ENCODE measurements at regions not wholly inside any gene's neighbourhood (a gene's known extent, or its start where the extent isn't known, plus 50 kb on each side); places are given as distances from the start of the nearest gene placed in this dataset.
"Not testable (repeated sequence)": the region's sequence is repeated elsewhere in the genome, so short reads cannot be mapped to it uniquely, and the experiment has no call there.

DNA sequence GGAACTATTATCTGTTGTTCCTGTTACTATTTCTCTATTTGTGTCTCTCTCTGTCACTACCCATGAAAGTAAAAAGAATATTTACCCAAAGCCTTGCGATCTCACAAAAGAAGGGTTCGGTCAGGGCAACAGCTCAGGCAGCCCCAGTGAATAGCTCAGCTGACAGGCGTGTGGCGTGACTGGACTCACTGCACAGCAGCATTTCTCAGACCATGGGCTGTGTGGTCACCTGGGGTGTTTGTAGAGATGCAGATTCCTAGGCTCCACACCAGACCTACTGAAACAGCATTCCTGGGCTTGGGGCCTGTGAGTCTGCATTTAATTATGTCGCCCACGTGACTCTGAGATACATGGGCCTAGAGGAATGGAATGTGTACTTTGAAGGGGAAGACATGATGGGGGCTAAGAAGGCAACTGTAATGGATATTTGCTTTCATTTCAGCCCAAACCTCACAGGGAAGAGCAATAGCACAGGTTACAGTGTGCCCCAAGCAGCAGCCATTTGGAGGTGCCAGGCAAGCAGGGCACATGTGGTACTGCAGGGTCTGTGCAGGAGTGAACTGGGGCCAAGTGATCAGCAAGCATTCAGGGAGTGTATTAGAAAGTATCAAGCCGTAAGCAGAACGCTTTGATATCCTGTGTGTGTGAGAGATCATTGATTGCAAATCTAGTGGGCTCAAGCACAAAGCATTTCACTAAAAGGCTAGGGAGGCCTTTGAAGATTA, 90.4 kb upstream of the RBMS1 start:
- no peak overlapping the region for H3K4me3 ChIP-seq (ENCODE audit: low read length)
- peak; percentile 22 for DNase-seq (ENCODE audit: low read depth)
- TF ChIP-seq, protein P1, sequence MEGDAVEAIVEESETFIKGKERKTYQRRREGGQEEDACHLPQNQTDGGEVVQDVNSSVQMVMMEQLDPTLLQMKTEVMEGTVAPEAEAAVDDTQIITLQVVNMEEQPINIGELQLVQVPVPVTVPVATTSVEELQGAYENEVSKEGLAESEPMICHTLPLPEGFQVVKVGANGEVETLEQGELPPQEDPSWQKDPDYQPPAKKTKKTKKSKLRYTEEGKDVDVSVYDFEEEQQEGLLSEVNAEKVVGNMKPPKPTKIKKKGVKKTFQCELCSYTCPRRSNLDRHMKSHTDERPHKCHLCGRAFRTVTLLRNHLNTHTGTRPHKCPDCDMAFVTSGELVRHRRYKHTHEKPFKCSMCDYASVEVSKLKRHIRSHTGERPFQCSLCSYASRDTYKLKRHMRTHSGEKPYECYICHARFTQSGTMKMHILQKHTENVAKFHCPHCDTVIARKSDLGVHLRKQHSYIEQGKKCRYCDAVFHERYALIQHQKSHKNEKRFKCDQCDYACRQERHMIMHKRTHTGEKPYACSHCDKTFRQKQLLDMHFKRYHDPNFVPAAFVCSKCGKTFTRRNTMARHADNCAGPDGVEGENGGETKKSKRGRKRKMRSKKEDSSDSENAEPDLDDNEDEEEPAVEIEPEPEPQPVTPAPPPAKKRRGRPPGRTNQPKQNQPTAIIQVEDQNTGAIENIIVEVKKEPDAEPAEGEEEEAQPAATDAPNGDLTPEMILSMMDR (conservative IDR thresholded peaks at IDR 0.05; ENCODE audit: low read length), result no peak

DNA sequence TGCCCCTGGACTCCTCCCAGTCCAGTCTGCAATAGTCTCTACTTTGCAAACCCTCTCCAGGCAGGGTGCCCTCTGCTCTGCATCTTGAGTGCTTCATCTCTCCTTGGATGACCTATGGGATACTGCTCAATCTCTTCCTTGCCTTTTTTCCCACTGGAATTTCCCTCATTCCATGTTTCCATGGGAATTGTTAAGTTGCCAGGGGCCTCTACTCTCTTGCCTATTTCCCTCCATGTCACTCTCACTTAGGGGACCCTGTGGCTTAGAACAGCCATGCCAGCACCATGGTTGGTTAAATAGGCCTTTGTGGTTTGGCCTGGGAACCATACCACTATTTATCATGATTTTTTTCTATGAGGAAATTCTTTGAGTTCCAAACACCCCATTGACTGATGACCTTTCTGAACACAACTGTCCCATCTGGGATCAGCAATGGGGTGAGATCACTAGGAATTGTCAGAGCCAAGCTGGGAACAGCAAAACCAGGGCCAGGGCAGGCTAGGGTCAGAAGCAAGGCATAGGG, 91.4 kb upstream of the RBMS1 start:
- no peak overlapping the region for H3K4me3 ChIP-seq (ENCODE audit: low read length)
- TF ChIP-seq, protein P1 (conservative IDR thresholded peaks at IDR 0.05; ENCODE audit: low read length), result no peak
- peak; percentile 97 for DNase-seq (ENCODE audit: low read depth)

DNA sequence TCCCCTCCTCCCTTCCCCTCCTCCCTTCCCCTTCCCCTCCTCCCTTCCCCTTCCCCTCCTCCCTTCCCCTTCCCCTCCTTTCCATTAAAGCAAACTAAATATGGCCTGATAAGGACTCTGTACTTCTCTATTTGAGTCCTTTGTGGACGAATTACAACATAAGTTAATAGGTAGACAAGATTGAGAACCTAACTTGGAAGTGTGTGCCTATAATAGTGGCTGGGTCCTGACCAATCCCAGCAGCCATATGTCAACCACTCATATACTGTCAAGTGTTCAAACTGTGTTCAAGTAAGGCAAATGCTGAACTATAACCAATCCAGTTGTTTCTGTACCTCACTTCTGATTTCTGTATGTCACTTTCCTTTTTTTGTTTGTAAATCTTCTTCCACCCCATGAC, 97.1 kb upstream of the RBMS1 start:
- TF ChIP-seq, protein P1 (conservative IDR thresholded peaks at IDR 0.05; ENCODE audit: low read length), result no peak
- DNase-seq (ENCODE audit: low read depth), result no peak
- H3K4me3 ChIP-seq (ENCODE audit: low read length), result no peak overlapping the region

DNA sequence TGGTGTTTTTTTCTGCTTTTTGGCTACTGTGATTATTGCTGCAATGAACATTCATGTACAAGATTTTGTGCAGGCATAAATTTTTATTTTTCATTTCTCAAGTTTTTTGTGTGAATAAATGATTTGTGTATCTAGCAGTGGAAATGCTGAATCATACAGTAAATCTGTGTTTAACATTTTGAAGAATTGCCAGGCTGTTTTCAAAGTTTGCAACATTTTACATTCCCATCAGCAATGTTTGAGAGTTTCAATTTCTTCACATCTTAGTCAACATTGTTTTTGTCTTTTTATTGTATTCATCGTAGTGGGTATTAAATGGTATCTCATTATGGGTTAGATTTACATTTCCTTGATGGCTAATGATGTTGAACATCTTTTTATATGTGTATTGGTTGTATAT, 98.8 kb upstream of the RBMS1 start:
- H3K4me3 ChIP-seq (ENCODE audit: low read length), result no peak overlapping the region
- DNase-seq (ENCODE audit: low read depth), result no peak
- TF ChIP-seq, protein P1 (conservative IDR thresholded peaks at IDR 0.05; ENCODE audit: low read length), result no peak

DNA sequence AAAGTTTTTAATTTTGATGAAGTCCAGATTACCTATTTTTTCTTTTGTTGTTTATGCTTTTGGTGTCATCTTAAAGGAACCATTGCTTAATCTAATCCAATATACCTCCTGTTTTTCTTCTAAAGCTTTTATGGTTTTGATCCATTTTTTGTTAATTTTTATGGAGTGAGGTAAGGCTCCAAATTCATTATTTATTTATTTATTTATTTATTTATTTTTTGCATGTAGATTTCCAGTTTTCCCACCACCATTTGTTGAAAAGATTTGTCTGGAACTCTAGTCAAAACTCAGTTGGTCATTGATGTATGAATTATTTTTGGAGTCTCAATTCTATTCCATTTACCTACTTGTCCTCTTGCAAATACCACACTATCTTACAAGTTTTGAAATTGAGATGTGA, 99.4 kb upstream of the RBMS1 start:
- DNase-seq (ENCODE audit: low read depth), result no peak
- no peak overlapping the region for H3K4me3 ChIP-seq (ENCODE audit: low read length)
- TF ChIP-seq, protein P1 (conservative IDR thresholded peaks at IDR 0.05; ENCODE audit: low read length), result no peak

DNA sequence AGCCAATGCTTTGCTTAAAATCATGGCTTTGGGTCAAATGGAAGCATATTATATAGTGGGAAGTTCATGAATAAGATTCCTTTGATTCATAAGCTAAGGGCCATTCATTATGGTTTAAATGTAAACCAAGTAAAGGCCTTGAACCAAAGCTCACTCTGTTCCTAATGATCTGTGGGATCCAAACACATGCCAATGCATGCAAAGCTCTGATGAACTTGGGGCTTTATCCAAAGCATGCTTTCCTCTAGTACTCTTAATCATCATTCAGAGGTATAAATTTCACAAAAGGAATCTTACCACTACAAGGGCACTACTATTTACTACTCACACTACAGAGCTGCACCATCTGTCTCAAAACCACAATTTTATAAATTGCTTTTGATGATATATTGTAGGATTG, 102.8 kb upstream of the RBMS1 start:
- TF ChIP-seq, protein P1 (conservative IDR thresholded peaks at IDR 0.05; ENCODE audit: low read length), result no peak

DNA sequence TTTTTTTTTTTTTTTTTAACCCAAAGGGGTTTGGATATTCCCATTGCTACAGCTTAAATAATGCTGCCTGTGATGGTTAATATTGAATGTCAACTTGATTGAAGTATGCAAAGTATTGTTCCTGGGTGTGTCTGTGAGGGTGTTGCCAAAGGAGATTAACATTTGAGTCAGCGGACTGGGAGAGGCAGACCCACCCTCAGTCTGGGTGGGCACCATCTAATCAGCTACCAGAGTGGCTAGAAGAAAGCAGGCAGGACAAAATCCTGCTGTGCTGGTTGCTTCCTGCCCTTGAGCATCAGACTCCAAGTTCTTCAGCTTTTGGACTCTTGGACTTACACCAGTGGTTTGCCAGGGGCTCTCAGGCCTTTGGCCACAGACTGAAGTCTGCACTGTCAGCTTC, 106.8 kb upstream of the RBMS1 start:
- H3K4me3 ChIP-seq (ENCODE audit: low read length); DNase-seq (ENCODE audit: low read depth): not testable (repeated sequence)

More for the DNA sequence above, 102.8 kb upstream of the RBMS1 start:
- H3K4me3 ChIP-seq (ENCODE audit: low read length), result no peak overlapping the region
- peak; percentile 84 for DNase-seq (ENCODE audit: low read depth)
